Lower leg skin (tissue), 3 donors: ENCODE measurements at regions not wholly inside any gene's neighbourhood (a gene's known extent, or its start where the extent isn't known, plus 50 kb on each side); places are given as distances from the start of the nearest gene placed in this dataset.

Source experiments
- POLR2A ChIP-seq, 2 donors: fragments of 450-650 bp; IDR thresholded peaks; one replicate each; pipeline ENCODE4 v1.6.1; 2016 to 2017; ENCODE audit warnings: antibody characterized with exemption in 2 of 2, mild to moderate bottlenecking in 1 of 2, moderate library complexity in 1 of 2
- TF ChIP-seq, protein P1 (sequence below), 3 donors: fragments of 450-650 bp; IDR thresholded peaks; one replicate each; pipeline ENCODE4 v1.5.1; 2016; ENCODE audit warnings: antibody characterized with exemption in 3 of 3, mild to moderate bottlenecking in 3 of 3, moderate library complexity in 2 of 3

DNA sequence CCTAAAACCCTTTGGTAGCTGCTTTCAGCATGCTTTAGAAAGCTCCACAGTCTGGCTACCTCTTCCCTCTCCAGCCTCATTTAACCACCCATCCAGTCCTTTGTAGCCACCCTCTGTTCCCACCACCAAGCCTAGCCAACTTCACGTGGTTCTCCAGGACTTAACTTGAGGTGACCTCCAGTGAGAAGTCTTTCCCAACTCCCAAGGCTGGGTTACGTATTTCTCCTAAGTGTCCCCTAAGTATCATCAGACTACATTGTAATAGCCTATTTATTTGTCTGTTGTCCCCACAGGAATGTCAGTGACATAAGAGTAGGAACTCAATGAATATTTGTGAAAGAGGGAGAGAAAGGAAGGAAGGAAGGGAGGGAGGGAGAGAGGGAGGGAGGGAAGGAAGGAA lies 431.9 kb upstream of the JARID2 start:
- TF ChIP-seq, protein P1, sequence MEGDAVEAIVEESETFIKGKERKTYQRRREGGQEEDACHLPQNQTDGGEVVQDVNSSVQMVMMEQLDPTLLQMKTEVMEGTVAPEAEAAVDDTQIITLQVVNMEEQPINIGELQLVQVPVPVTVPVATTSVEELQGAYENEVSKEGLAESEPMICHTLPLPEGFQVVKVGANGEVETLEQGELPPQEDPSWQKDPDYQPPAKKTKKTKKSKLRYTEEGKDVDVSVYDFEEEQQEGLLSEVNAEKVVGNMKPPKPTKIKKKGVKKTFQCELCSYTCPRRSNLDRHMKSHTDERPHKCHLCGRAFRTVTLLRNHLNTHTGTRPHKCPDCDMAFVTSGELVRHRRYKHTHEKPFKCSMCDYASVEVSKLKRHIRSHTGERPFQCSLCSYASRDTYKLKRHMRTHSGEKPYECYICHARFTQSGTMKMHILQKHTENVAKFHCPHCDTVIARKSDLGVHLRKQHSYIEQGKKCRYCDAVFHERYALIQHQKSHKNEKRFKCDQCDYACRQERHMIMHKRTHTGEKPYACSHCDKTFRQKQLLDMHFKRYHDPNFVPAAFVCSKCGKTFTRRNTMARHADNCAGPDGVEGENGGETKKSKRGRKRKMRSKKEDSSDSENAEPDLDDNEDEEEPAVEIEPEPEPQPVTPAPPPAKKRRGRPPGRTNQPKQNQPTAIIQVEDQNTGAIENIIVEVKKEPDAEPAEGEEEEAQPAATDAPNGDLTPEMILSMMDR (IDR thresholded peaks at IDR 0.05), result no peak
- no peak for TF ChIP-seq POLR2A (IDR thresholded peaks at IDR 0.05)
